ENCODE measurements at regions not wholly inside any gene's neighbourhood (a gene's known extent, or its start where the extent isn't known, plus 50 kb on each side); places are given as distances from the start of the nearest gene placed in this dataset.

DNA sequence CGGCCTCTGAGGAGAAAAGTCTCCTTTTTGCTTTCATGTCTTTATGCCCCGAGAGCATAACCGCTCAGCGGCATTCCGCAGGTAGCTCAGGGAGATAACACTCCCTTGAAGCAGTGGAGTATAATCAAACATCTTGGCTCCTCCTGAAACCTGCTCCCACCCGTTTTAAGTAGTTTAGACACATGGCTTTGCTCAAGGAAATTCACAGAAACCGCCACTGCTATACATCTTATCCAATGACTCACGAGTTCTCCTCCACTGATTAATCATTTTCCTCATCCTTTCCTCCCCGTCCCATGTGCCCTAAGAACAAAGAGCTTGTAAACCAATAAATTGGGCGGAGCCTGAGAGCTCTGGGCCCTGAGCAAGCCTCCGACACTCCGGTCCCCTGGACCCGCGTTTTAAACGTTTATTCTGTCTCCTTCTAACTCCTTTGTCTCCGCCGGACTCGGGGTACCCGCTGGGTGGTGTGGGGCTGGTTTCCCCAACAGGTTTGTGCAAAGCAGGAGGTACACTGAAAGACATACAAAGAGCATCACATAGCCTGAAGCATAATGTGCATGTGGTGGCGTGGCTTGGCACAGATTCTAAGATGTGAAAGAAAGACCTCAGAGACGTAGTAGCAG lies 401.2 kb downstream of the TLL1 start (continued):
- TF ChIP-seq, protein P1, sequence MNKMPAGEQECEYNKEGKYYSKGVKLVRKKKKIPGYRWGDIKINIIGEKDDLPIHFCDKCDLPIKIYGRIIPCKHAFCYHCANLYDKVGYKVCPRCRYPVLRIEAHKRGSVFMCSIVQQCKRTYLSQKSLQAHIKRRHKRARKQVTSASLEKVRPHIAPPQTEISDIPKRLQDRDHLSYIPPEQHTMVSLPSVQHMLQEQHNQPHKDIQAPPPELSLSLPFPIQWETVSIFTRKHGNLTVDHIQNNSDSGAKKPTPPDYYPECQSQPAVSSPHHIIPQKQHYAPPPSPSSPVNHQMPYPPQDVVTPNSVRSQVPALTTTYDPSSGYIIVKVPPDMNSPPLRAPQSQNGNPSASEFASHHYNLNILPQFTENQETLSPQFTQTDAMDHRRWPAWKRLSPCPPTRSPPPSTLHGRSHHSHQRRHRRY (tag by site-specific recombination; IDR thresholded peaks at IDR 0.05) = no peak
- TF ChIP-seq, protein P2, sequence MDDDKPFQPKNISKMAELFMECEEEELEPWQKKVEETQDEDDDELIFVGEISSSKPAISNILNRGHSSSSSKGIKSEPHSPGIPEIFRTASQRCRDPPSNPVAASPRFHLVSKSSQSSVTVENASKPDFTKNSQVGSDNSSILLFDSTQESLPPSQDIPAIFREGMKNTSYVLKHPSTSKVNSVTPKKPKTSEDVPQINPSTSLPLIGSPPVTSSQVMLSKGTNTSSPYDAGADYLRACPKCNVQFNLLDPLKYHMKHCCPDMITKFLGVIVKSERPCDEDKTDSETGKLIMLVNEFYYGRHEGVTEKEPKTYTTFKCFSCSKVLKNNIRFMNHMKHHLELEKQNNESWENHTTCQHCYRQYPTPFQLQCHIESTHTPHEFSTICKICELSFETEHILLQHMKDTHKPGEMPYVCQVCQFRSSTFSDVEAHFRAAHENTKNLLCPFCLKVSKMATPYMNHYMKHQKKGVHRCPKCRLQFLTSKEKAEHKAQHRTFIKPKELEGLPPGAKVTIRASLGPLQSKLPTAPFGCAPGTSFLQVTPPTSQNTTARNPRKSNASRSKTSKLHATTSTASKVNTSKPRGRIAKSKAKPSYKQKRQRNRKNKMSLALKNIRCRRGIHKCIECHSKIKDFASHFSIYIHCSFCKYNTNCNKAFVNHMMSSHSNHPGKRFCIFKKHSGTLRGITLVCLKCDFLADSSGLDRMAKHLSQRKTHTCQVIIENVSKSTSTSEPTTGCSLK (tag by site-specific recombination; IDR thresholded peaks at IDR 0.05) = no peak

DNA sequence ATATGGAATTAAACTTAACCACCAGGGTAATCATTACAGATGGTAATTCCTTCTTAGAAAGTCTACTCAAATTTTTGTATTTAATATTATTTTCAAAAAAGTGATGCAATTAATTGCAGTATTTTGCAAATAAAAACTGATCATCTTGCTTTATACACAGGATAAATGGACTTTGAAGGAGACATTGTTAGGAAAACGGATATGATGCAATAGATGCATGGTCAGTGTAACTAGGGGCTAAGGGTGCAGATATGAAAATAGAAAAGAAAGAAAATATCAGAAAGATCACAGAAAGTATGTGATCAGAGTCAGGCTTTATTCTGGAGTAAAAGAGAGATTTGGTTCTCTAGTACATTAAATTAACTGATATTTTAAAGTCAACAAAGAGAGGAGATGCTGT lies 401.7 kb downstream of the TLL1 start:
- POLR2A ChIA-PET = no interaction called here
- H3K36me3 ChIP-seq (ENCODE audit: control insufficient read depth in 2 of 2, insufficient read depth in 1 of 2, low read length in 2 of 2) = no peaks in the 10 kb centered on the region
- H3K9me3 ChIP-seq (ENCODE audit: control insufficient read depth, insufficient read depth, low read depth, low read length) = no peaks in the 10 kb centered on the region
- CTCF ChIA-PET = no interaction called here
- no peaks in the 10 kb centered on the region for H3K4me1 ChIP-seq (ENCODE audit: control insufficient read depth, insufficient read depth, low read length)
- TF ChIP-seq ZNF239 (tag by site-specific recombination; IDR thresholded peaks at IDR 0.05) (no peak), ZNF473 (tag by site-specific recombination; IDR thresholded peaks at IDR 0.05) (no peak), ZNF768 (tag by site-specific recombination; IDR thresholded peaks at IDR 0.05) (no peak), ZNF626 (tag by site-specific recombination; IDR thresholded peaks at IDR 0.05) (no peak), ZNF629 (tag by site-specific recombination; IDR thresholded peaks at IDR 0.05) (no peak), ZNF501 (tag by site-specific recombination; IDR thresholded peaks at IDR 0.05) (no peak), ZNF585B (tag by site-specific recombination; IDR thresholded peaks at IDR 0.05) (no peak), ZNF621 (tag by site-specific recombination; IDR thresholded peaks at IDR 0.05) (no peak), ZNF423 (tag by site-specific recombination; IDR thresholded peaks at IDR 0.05) (no peak), ZNF223 (tag by site-specific recombination; IDR thresholded peaks at IDR 0.05) (no peak), ZNF311 (tag by site-specific recombination; IDR thresholded peaks at IDR 0.05; ENCODE audit: borderline replicate concordance) (no peak), GLIS2 (tag by site-specific recombination; IDR thresholded peaks at IDR 0.05) (no peak)
- TF ChIP-seq, protein P3, sequence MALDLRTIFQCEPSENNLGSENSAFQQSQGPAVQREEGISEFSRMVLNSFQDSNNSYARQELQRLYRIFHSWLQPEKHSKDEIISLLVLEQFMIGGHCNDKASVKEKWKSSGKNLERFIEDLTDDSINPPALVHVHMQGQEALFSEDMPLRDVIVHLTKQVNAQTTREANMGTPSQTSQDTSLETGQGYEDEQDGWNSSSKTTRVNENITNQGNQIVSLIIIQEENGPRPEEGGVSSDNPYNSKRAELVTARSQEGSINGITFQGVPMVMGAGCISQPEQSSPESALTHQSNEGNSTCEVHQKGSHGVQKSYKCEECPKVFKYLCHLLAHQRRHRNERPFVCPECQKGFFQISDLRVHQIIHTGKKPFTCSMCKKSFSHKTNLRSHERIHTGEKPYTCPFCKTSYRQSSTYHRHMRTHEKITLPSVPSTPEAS (tag by site-specific recombination; IDR thresholded peaks at IDR 0.05) = no peak
- TF ChIP-seq, protein P4, sequence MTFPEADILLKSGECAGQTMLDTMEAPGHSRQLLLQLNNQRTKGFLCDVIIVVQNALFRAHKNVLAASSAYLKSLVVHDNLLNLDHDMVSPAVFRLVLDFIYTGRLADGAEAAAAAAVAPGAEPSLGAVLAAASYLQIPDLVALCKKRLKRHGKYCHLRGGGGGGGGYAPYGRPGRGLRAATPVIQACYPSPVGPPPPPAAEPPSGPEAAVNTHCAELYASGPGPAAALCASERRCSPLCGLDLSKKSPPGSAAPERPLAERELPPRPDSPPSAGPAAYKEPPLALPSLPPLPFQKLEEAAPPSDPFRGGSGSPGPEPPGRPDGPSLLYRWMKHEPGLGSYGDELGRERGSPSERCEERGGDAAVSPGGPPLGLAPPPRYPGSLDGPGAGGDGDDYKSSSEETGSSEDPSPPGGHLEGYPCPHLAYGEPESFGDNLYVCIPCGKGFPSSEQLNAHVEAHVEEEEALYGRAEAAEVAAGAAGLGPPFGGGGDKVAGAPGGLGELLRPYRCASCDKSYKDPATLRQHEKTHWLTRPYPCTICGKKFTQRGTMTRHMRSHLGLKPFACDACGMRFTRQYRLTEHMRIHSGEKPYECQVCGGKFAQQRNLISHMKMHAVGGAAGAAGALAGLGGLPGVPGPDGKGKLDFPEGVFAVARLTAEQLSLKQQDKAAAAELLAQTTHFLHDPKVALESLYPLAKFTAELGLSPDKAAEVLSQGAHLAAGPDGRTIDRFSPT (tag by site-specific recombination; IDR thresholded peaks at IDR 0.05) = no peak
- TF ChIP-seq, protein P5, sequence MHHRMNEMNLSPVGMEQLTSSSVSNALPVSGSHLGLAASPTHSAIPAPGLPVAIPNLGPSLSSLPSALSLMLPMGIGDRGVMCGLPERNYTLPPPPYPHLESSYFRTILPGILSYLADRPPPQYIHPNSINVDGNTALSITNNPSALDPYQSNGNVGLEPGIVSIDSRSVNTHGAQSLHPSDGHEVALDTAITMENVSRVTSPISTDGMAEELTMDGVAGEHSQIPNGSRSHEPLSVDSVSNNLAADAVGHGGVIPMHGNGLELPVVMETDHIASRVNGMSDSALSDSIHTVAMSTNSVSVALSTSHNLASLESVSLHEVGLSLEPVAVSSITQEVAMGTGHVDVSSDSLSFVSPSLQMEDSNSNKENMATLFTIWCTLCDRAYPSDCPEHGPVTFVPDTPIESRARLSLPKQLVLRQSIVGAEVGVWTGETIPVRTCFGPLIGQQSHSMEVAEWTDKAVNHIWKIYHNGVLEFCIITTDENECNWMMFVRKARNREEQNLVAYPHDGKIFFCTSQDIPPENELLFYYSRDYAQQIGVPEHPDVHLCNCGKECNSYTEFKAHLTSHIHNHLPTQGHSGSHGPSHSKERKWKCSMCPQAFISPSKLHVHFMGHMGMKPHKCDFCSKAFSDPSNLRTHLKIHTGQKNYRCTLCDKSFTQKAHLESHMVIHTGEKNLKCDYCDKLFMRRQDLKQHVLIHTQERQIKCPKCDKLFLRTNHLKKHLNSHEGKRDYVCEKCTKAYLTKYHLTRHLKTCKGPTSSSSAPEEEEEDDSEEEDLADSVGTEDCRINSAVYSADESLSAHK (tag by site-specific recombination; IDR thresholded peaks at IDR 0.05) = no peak
- TF ChIP-seq, protein P6, sequence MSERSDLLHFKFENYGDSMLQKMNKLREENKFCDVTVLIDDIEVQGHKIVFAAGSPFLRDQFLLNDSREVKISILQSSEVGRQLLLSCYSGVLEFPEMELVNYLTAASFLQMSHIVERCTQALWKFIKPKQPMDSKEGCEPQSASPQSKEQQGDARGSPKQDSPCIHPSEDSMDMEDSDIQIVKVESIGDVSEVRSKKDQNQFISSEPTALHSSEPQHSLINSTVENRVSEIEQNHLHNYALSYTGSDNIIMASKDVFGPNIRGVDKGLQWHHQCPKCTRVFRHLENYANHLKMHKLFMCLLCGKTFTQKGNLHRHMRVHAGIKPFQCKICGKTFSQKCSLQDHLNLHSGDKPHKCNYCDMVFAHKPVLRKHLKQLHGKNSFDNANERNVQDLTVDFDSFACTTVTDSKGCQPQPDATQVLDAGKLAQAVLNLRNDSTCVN (tag by site-specific recombination; optimal IDR thresholded peaks at IDR 0.05) = no peak
- TF ChIP-seq, protein P7, sequence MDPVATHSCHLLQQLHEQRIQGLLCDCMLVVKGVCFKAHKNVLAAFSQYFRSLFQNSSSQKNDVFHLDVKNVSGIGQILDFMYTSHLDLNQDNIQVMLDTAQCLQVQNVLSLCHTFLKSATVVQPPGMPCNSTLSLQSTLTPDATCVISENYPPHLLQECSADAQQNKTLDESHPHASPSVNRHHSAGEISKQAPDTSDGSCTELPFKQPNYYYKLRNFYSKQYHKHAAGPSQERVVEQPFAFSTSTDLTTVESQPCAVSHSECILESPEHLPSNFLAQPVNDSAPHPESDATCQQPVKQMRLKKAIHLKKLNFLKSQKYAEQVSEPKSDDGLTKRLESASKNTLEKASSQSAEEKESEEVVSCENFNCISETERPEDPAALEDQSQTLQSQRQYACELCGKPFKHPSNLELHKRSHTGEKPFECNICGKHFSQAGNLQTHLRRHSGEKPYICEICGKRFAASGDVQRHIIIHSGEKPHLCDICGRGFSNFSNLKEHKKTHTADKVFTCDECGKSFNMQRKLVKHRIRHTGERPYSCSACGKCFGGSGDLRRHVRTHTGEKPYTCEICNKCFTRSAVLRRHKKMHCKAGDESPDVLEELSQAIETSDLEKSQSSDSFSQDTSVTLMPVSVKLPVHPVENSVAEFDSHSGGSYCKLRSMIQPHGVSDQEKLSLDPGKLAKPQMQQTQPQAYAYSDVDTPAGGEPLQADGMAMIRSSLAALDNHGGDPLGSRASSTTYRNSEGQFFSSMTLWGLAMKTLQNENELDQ (tag by site-specific recombination; IDR thresholded peaks at IDR 0.05; ENCODE audit: low read depth) = no peak
- no peak overlapping the region for H3K4me3 ChIP-seq (ENCODE audit: low read depth, low read length)
- H3K27ac ChIP-seq (ENCODE audit: extremely low read depth, low read depth, low read length) = no peak overlapping the region
